T-cell (primary cell): ENCODE measurements at regions not wholly inside any gene's neighbourhood (a gene's known extent, or its start where the extent isn't known, plus 50 kb on each side); places are given as distances from the start of the nearest gene placed in this dataset.
"Not testable (repeated sequence)": the region's sequence is repeated elsewhere in the genome, so short reads cannot be mapped to it uniquely, and the experiment has no call there.

Source experiments
- ATAC-seq, 4 experiments: fragments of 200-7000 bp in 3 of 4; fragments of 150-1000 bp in 1 of 4; cut with Tn5 transposase; replicated peaks in 1 of 4; 1 replicate in 3 of 4; 2 replicates in 1 of 4; pipeline ENCODE4 v1.10.0; 2021; ENCODE audit warnings: moderate library complexity in 3 of 4, mild to moderate bottlenecking in 2 of 4, moderate number of reproducible peaks in 1 of 4
- CTCF ChIA-PET, 2 donors: fragments of 300-600 bp; sonication (Branson Sonifier 250); formaldehyde crosslinking; loops; one replicate each; lab custom pipeline; 2022; ENCODE audit warnings: antibody characterized with exemption in 2 of 2; lab: Charles Lee
- POLR2A ChIA-PET, 2 donors: fragments of 300-600 bp; sonication (Branson Sonifier 250); formaldehyde crosslinking; loops; one replicate each; lab custom pipeline; 2022; ENCODE audit warnings: antibody characterized with exemption in 2 of 2; lab: Charles Lee
- DNase-seq, 35 experiments: peaks; one replicate each; pipeline versions ENCODE4 v3.0.0 to v3.0.0-alpha.2; 2013 to 2023
- H3K27ac ChIP-seq: one replicate; pipeline ENCODE4 v1.5.1; 2013; ENCODE audit warnings: low read length
- H3K27me3 ChIP-seq, 2 experiments: replicated peaks in 1 of 2; 1 replicate in 1 of 2; 2 replicates in 1 of 2; pipeline versions ENCODE4 v1.6.1 to v1.7.0; 2013; ENCODE audit warnings: low read length in 1 of 2, mixed read lengths in 1 of 2; ENCODE audit not compliant: control insufficient read depth in 2 of 2, insufficient read depth in 2 of 2; ENCODE audit errors: extremely low read depth in 1 of 2
- H3K36me3 ChIP-seq, 2 donors: 1 replicate in 1 of 2; 2 replicates in 1 of 2; pipeline versions ENCODE4 v1.6.1 to v1.7.0; 2013; ENCODE audit warnings: low read length in 1 of 2; ENCODE audit not compliant: control insufficient read depth in 2 of 2, insufficient read depth in 1 of 2; ENCODE audit errors: extremely low read depth in 1 of 2
- H3K4me1 ChIP-seq, 2 experiments: 1 replicate in 1 of 2; 2 replicates in 1 of 2; pipeline versions ENCODE4 v1.6.1 to v1.7.0; 2013; ENCODE audit warnings: low read length in 2 of 2, mixed read lengths in 1 of 2; ENCODE audit not compliant: insufficient read depth in 2 of 2, control insufficient read depth in 1 of 2; ENCODE audit errors: extremely low read depth in 1 of 2
- H3K4me3 ChIP-seq, 2 donors: 1 replicate in 1 of 2; 2 replicates in 1 of 2; pipeline versions ENCODE4 v1.5.1 to v1.7.0; 2013; ENCODE audit warnings: mild to moderate bottlenecking in 2 of 2, low read length in 1 of 2, moderate library complexity in 1 of 2; ENCODE audit not compliant: control insufficient read depth in 1 of 2; ENCODE audit errors: extremely low read depth in 1 of 2
- H3K9me3 ChIP-seq: 2 replicates; pipeline ENCODE4 v1.7.0; 2013
- H3K27ac Mint-ChIP-seq, 2 donors: one replicate each; pipeline ENCODE4 v1.8.0; 2020 to 2021; ENCODE audit warnings: mild to moderate bottlenecking in 2 of 2, mixed read lengths in 2 of 2
- H3K27me3 Mint-ChIP-seq, 2 donors: one replicate each; pipeline ENCODE4 v1.8.0; 2021 to 2022; ENCODE audit warnings: mixed read lengths in 2 of 2
- H3K36me3 Mint-ChIP-seq: one replicate; pipeline ENCODE4 v1.8.0; 2021; ENCODE audit warnings: mixed read lengths
- H3K4me1 Mint-ChIP-seq, 3 donors: one replicate each; pipeline ENCODE4 v1.8.0; 2020 to 2022; ENCODE audit warnings: mixed read lengths in 3 of 3, mild to moderate bottlenecking in 1 of 3
- H3K4me3 Mint-ChIP-seq, 3 donors: one replicate each; pipeline ENCODE4 v1.8.0; 2020 to 2022; ENCODE audit warnings: mild to moderate bottlenecking in 3 of 3, mixed read lengths in 3 of 3, moderate library complexity in 3 of 3
- H3K9me3 Mint-ChIP-seq, 3 donors: one replicate each; pipeline ENCODE4 v1.8.0; 2020 to 2022; ENCODE audit warnings: mixed read lengths in 3 of 3
- WGBS: methylation state at CpG from one replicate; pipeline ENCODE4 v1.1.5; 2013; ENCODE audit warnings: missing lambda C conversion rate; ENCODE audit not compliant: insufficient coverage; 5-methylcytosine and 5-hydroxymethylcytosine counted together

DNA sequence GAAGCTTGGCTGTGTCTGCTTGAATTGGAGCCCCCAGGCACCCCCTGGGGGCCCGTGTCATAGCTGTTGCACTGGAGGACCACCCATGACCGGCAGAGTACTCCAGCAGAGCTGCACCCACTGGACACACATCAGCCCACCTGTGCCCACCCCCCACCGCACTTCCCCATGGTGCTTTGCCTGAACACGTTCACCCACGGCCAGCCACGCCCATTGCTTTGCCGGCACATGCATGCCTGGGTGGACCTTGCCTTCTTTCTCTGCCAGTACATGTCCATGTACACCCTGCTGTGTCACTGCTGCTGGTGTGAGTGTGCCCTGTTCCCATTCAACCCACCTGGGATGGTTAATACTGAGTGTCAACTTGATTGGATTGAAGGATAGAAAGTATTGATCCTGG is 88.7 kb downstream of the SAMD9 start:
- Mint-ChIP-seq H3K27me3 (peaks cover 6 to 10% of the 10 kb centered on the region in 2 donors), H3K27ac (no peak overlapping the region), H3K4me3 (no peak overlapping the region), H3K9me3 (peaks cover 4 to 20% (median 15%) of the 10 kb centered on the region in 3 donors), H3K36me3 (no peaks in the 10 kb centered on the region), H3K4me1 (peaks cover 0 to 6% (median 0%) of the 10 kb centered on the region in 3 donors)
- no peak for DNase-seq
- Histone ChIP-seq H3K9me3 (no peaks in the 10 kb centered on the region), H3K4me3 (no peak overlapping the region), H3K36me3 (no peaks in the 10 kb centered on the region), H3K27ac (no peak overlapping the region), H3K4me1 (peaks cover 0 to 2% of the 10 kb centered on the region in 2 experiments), H3K27me3 (peaks cover 0 to 13% of the 10 kb centered on the region in 2 experiments)
- CTCF ChIA-PET: no interaction called here
- POLR2A ChIA-PET: no interaction called here
- ATAC-seq: no peak
- WGBS: 80% methylated on average over 5 of the region's 7 CpGs

GRCh38 chr7:93028610-93029009 is 89.2 kb downstream of the SAMD9 start:
- WGBS: 83% methylated on average over 1 of the region's 3 CpGs
- ATAC-seq: no peak
- no peaks in the 10 kb centered on the region for H3K9me3 ChIP-seq
- Mint-ChIP-seq H3K4me3 (no peak overlapping the region), H3K36me3 (no peaks in the 10 kb centered on the region), H3K27me3 (peaks cover 6 to 10% of the 10 kb centered on the region in 2 donors), H3K9me3 (peaks cover 4 to 20% (median 15%) of the 10 kb centered on the region in 3 donors), H3K27ac (no peak overlapping the region), H3K4me1 (peaks cover 0 to 6% (median 0%) of the 10 kb centered on the region in 3 donors)
- POLR2A ChIA-PET: no interaction called here
- no peak overlapping the region for H3K4me3 ChIP-seq
- no peak for DNase-seq
- no peaks in the 10 kb centered on the region for H3K36me3 ChIP-seq
- no peak overlapping the region for H3K27ac ChIP-seq
- CTCF ChIA-PET: no interaction called here
- peaks cover 0 to 13% of the 10 kb centered on the region in 2 experiments for H3K27me3 ChIP-seq
- H3K4me1 ChIP-seq: peaks cover 0 to 2% of the 10 kb centered on the region in 2 experiments

DNA sequence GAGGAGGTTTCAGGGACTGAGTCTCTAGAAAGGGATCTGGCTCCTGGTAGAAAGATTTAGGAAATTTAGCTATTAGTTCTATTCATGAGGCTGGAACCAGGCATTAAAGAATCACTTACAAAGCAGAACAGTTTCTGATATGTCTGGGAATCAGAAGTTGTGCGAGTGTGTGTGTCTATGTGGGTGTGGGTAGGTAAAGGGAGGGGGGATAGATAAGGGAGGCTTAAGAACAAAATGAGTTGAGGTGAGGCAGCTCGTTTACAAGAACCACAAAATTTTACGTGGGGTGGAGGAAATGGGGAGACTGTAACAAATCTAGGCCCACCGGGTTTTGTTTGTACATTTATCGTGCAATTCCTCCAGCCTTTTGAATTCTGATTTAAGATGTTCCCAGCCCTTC is 90.7 kb downstream of the SAMD9 start:
- no peak overlapping the region for H3K4me3 Mint-ChIP-seq
- CTCF ChIA-PET: no interaction called here
- ATAC-seq (no peak), DNase-seq (no peak)
- no peaks in the 10 kb centered on the region for H3K36me3 Mint-ChIP-seq
- H3K9me3 Mint-ChIP-seq: peaks cover 4 to 13% (median 11%) of the 10 kb centered on the region in 3 donors
- Histone ChIP-seq H3K27ac (no peak overlapping the region), H3K4me3 (no peak overlapping the region), H3K4me1 (peaks cover 0 to 2% of the 10 kb centered on the region in 2 experiments), H3K9me3 (no peaks in the 10 kb centered on the region), H3K36me3 (no peaks in the 10 kb centered on the region), H3K27me3 (peaks cover 0 to 15% of the 10 kb centered on the region in 2 experiments)
- peaks cover 6 to 10% of the 10 kb centered on the region in 2 donors for H3K27me3 Mint-ChIP-seq
- peaks cover 0 to 6% (median 0%) of the 10 kb centered on the region in 3 donors for H3K4me1 Mint-ChIP-seq
- POLR2A ChIA-PET: no interaction called here
- WGBS: 35% methylated on average over 2 of the region's 5 CpGs
- H3K27ac Mint-ChIP-seq: no peak overlapping the region

GRCh38 chr7:93026425-93026824 is 91.4 kb downstream of the SAMD9 start:
- WGBS: no CpG with 5 or more reads among the region's 3 CpGs
- CTCF ChIA-PET: no interaction called here
- H3K9me3 Mint-ChIP-seq: peaks cover 0 to 7% (median 7%) of the 10 kb centered on the region in 3 donors

DNA sequence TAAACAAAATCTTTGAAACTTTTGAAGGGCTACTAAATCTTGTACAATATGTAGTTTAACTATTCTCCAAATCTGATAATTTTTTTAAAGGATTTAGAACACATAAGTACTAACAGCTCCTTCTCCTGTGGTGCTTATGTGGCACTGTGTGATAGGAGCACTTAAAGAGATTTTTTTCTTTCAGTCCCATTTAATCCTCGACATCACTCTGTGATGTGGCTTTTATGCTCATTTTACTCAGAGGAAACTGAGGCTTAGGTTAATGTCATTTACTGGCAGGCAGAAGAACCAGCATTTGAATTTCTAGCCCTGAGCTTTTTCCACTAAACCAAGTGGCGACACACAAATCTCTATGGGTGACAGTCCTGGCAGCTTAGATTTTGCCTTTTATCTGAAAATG is 92.4 kb downstream of the SAMD9 start:
- no peak overlapping the region for H3K4me3 Mint-ChIP-seq

More at GRCh38 chr7:93026425-93026824, 91.4 kb downstream of the SAMD9 start:
- H3K27ac Mint-ChIP-seq: no peak overlapping the region
- Histone ChIP-seq H3K27ac (no peak overlapping the region), H3K4me3 (no peak overlapping the region), H3K4me1 (peaks cover 0 to 2% of the 10 kb centered on the region in 2 experiments), H3K36me3 (no peaks in the 10 kb centered on the region), H3K27me3 (peaks cover 0 to 15% of the 10 kb centered on the region in 2 experiments), H3K9me3 (no peaks in the 10 kb centered on the region)
- H3K4me1 Mint-ChIP-seq: peaks cover 0 to 6% (median 0%) of the 10 kb centered on the region in 3 donors
- no peak overlapping the region for H3K4me3 Mint-ChIP-seq
- H3K27me3 Mint-ChIP-seq: peaks cover 6 to 10% of the 10 kb centered on the region in 2 donors
- DNase-seq (no peak), ATAC-seq (no peak)
- POLR2A ChIA-PET: no interaction called here
- H3K36me3 Mint-ChIP-seq: no peaks in the 10 kb centered on the region

GRCh38 chr7:93022931-93023478 is 94.8 kb downstream of the SAMD9 start:
- H3K27me3 Mint-ChIP-seq, H3K4me1 Mint-ChIP-seq, CTCF ChIA-PET, H3K4me3 Mint-ChIP-seq, H3K9me3 ChIP-seq, H3K9me3 Mint-ChIP-seq, H3K27ac Mint-ChIP-seq, H3K36me3 Mint-ChIP-seq, DNase-seq, POLR2A ChIA-PET, H3K4me3 ChIP-seq, H3K4me1 ChIP-seq, ATAC-seq, H3K27ac ChIP-seq, H3K36me3 ChIP-seq, H3K27me3 ChIP-seq: not testable (repeated sequence)
- 100% methylated on average over 2 of the region's 6 CpGs for WGBS

More for the DNA sequence above, 92.4 kb downstream of the SAMD9 start:
- Histone ChIP-seq H3K27me3 (peaks cover 0 to 15% of the 10 kb centered on the region in 2 experiments), H3K4me1 (peaks cover 0 to 2% of the 10 kb centered on the region in 2 experiments), H3K9me3 (no peaks in the 10 kb centered on the region), H3K27ac (no peak overlapping the region), H3K4me3 (no peak overlapping the region), H3K36me3 (no peaks in the 10 kb centered on the region)
- CTCF ChIA-PET: interaction anchor here in 1 of 2 donors (0.7 kb wide), 1 partner anchor 418 kb away, joined by 3 read pairs; no protein-coding TSS in a partner anchor
- H3K27me3 Mint-ChIP-seq: peaks cover 6 to 10% of the 10 kb centered on the region in 2 donors
- no peak overlapping the region for H3K27ac Mint-ChIP-seq
- POLR2A ChIA-PET: no interaction called here
- DNase-seq (no peak), ATAC-seq (no peak)
- H3K36me3 Mint-ChIP-seq: no peaks in the 10 kb centered on the region
- H3K9me3 Mint-ChIP-seq: peaks cover 0 to 2% (median 0%) of the 10 kb centered on the region in 3 donors
- H3K4me1 Mint-ChIP-seq: peaks cover 0 to 6% (median 0%) of the 10 kb centered on the region in 3 donors
- WGBS: no CpG with 5 or more reads among the region's 2 CpGs
